HFF-Myc (cell line): ENCODE measurements at regions not wholly inside any gene's neighbourhood (a gene's known extent, or its start where the extent isn't known, plus 50 kb on each side); places are given as distances from the start of the nearest gene placed in this dataset.

Source experiments
- DNase-seq: peaks from one replicate; pipeline ENCODE4 v3.0.0-alpha.2; 2011; ENCODE audit warnings: low read depth; ENCODE audit errors: extremely low read depth
- H3K4me3 ChIP-seq: replicated peaks from 2 replicates; pipeline ENCODE4 v1.5.1; 2011; ENCODE audit warnings: low read depth, mild to moderate bottlenecking, control low read depth, low read length
- CTCF ChIP-seq: IDR thresholded peaks from 2 replicates; pipeline ENCODE4 v1.5.1; 2012; ENCODE audit warnings: mild to moderate bottlenecking, low read depth, low read length, control low read depth; ENCODE audit errors: missing control alignments

- no peak overlapping the region for H3K4me3 ChIP-seq
- peak; percentile 91 for TF ChIP-seq CTCF
Measured at GRCh38 chr2:57759822-57760300, 286.7 kb upstream of the VRK2 start.

GRCh38 chr2:57760381-57760801, 286.2 kb upstream of the VRK2 start:
- H3K4me3 ChIP-seq: no peak overlapping the region
- no peak for DNase-seq
- TF ChIP-seq CTCF: no peak

More at GRCh38 chr2:57759822-57760300, 286.7 kb upstream of the VRK2 start:
- peak; percentile 59 for DNase-seq

GRCh38 chr2:57776916-57777315, 269.7 kb upstream of the VRK2 start:
- DNase-seq: no peak
- TF ChIP-seq CTCF: no peak
- H3K4me3 ChIP-seq: no peak overlapping the region

GRCh38 chr2:57782587-57782986, 264.0 kb upstream of the VRK2 start:
- TF ChIP-seq CTCF: no peak
- DNase-seq: no peak
- H3K4me3 ChIP-seq: no peak overlapping the region

GRCh38 chr2:57793310-57793709, 253.3 kb upstream of the VRK2 start:
- TF ChIP-seq CTCF: no peak

GRCh38 chr2:57796527-57796926, 250.1 kb upstream of the VRK2 start:
- DNase-seq: no peak
- H3K4me3 ChIP-seq: no peak overlapping the region
- TF ChIP-seq CTCF: no peak

More at GRCh38 chr2:57793310-57793709, 253.3 kb upstream of the VRK2 start:
- no peak overlapping the region for H3K4me3 ChIP-seq
- no peak for DNase-seq

GRCh38 chr2:57798346-57798745, 248.3 kb upstream of the VRK2 start:
- no peak overlapping the region for H3K4me3 ChIP-seq
- DNase-seq: no peak
- no peak for TF ChIP-seq CTCF
